ENCODE measurements at regions not wholly inside any gene's neighbourhood (a gene's known extent, or its start where the extent isn't known, plus 50 kb on each side); places are given as distances from the start of the nearest gene placed in this dataset.

DNA sequence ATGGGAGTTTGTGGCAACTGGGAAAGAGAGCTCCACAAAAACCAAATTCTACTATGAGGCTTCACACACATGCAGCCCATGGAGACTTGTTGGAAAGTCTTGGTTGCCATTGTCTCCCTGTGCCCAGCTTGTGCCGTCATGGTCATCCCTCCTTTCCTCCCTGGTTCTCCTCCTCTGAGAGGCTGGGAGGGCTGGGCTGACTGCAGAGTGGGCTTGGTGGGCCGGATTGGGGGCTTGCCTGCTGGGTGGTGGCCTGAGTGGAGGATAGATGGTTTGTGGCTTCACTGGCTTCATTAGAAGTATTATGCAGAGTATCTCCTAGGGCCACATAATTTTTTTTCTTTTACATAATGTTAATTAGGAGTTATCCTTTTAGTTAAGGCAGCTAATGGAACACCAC lies 52.3 kb upstream of the IRX2 start:
- TF ChIP-seq, protein P1, sequence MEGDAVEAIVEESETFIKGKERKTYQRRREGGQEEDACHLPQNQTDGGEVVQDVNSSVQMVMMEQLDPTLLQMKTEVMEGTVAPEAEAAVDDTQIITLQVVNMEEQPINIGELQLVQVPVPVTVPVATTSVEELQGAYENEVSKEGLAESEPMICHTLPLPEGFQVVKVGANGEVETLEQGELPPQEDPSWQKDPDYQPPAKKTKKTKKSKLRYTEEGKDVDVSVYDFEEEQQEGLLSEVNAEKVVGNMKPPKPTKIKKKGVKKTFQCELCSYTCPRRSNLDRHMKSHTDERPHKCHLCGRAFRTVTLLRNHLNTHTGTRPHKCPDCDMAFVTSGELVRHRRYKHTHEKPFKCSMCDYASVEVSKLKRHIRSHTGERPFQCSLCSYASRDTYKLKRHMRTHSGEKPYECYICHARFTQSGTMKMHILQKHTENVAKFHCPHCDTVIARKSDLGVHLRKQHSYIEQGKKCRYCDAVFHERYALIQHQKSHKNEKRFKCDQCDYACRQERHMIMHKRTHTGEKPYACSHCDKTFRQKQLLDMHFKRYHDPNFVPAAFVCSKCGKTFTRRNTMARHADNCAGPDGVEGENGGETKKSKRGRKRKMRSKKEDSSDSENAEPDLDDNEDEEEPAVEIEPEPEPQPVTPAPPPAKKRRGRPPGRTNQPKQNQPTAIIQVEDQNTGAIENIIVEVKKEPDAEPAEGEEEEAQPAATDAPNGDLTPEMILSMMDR (IDR thresholded peaks at IDR 0.05): no peak
- no peak for TF ChIP-seq POLR2A (IDR thresholded peaks at IDR 0.05)
